Mesendoderm (in vitro differentiated cells): ENCODE measurements at regions not wholly inside any gene's neighbourhood (a gene's known extent, or its start where the extent isn't known, plus 50 kb on each side); places are given as distances from the start of the nearest gene placed in this dataset.
A peak's percentile ranks its signal among the peaks of the same experiment; 100 is the strongest.

Source experiments
- DNase-seq: peaks from one replicate; pipeline ENCODE4 v3.0.0; 2013
- H2AK5ac ChIP-seq: 2 replicates; pipeline ENCODE4 v1.6.1; 2013; ENCODE audit warnings: low read length, inconsistent platforms
- H2BK120ac ChIP-seq: 2 replicates; pipeline ENCODE4 v1.6.1; 2013; ENCODE audit warnings: low read depth, mild to moderate bottlenecking, low read length, moderate library complexity, mixed read lengths
- H2BK15ac ChIP-seq: replicated peaks from 2 replicates; pipeline ENCODE4 v1.6.1; 2013; ENCODE audit warnings: low read depth, mild to moderate bottlenecking, moderate library complexity
- H2BK5ac ChIP-seq: 2 replicates; pipeline ENCODE4 v1.6.1; 2013; ENCODE audit warnings: low read length, inconsistent platforms
- H3K18ac ChIP-seq: 2 replicates; pipeline ENCODE4 v1.6.1; 2013; ENCODE audit warnings: mild to moderate bottlenecking, low read length, mixed read lengths
- H3K23ac ChIP-seq: one replicate; pipeline ENCODE4 v1.6.1; 2013; ENCODE audit warnings: low read length
- H3K27ac ChIP-seq: 2 replicates; pipeline ENCODE4 v1.5.1; 2013; ENCODE audit warnings: low read depth, mild to moderate bottlenecking, inconsistent platforms, low read length, moderate library complexity
- H3K27me3 ChIP-seq: 2 replicates; pipeline ENCODE4 v1.6.1; 2013; ENCODE audit warnings: low read length, control low read depth, mild to moderate bottlenecking, inconsistent platforms; ENCODE audit not compliant: insufficient read depth, poor library complexity
- H3K36me3 ChIP-seq: 2 replicates; pipeline ENCODE4 v1.6.1; 2013; ENCODE audit warnings: low read length, inconsistent platforms; ENCODE audit not compliant: control insufficient read depth, insufficient read depth
- H3K4ac ChIP-seq: one replicate; pipeline ENCODE4 v1.6.1; 2013; ENCODE audit warnings: low read depth, mild to moderate bottlenecking, low read length, moderate library complexity
- H3K4me1 ChIP-seq: 2 replicates; pipeline ENCODE4 v1.6.1; 2013; ENCODE audit warnings: low read depth, low read length, inconsistent platforms; ENCODE audit not compliant: control insufficient read depth
- H3K4me2 ChIP-seq: 2 replicates; pipeline ENCODE4 v1.6.1; 2013; ENCODE audit warnings: low read length
- H3K4me3 ChIP-seq: 2 replicates; pipeline ENCODE4 v1.5.1; 2013; ENCODE audit warnings: mild to moderate bottlenecking, low read length
- H3K56ac ChIP-seq: one replicate; pipeline ENCODE4 v1.6.1; 2013; ENCODE audit warnings: low read length
- H3K79me1 ChIP-seq: 2 replicates; pipeline ENCODE4 v1.6.1; 2013; ENCODE audit warnings: low read length, inconsistent platforms
- H3K79me2 ChIP-seq: 2 replicates; pipeline ENCODE4 v1.6.1; 2013; ENCODE audit warnings: mild to moderate bottlenecking, low read length; ENCODE audit not compliant: control insufficient read depth, insufficient read depth
- H3K9ac ChIP-seq: 2 replicates; pipeline ENCODE4 v1.6.1; 2013; ENCODE audit warnings: low read length, inconsistent platforms
- H4K5ac ChIP-seq: one replicate; pipeline ENCODE4 v1.6.1; 2013; ENCODE audit warnings: low read length
- H4K8ac ChIP-seq: one replicate; pipeline ENCODE4 v1.6.1; 2013; ENCODE audit warnings: low read depth, mild to moderate bottlenecking, control low read depth, low read length, moderate library complexity
- WGBS: extraction: QIAGEN DNeasy Blood & Tissue Kit; methylation state at CpG from one replicate; pipeline ENCODE4 v1.1.7; 2013; ENCODE audit warnings: low lambda C conversion rate, missing lambda C conversion rate; ENCODE audit not compliant: insufficient coverage; ENCODE audit errors: extremely low coverage; 5-methylcytosine and 5-hydroxymethylcytosine counted together

DNA sequence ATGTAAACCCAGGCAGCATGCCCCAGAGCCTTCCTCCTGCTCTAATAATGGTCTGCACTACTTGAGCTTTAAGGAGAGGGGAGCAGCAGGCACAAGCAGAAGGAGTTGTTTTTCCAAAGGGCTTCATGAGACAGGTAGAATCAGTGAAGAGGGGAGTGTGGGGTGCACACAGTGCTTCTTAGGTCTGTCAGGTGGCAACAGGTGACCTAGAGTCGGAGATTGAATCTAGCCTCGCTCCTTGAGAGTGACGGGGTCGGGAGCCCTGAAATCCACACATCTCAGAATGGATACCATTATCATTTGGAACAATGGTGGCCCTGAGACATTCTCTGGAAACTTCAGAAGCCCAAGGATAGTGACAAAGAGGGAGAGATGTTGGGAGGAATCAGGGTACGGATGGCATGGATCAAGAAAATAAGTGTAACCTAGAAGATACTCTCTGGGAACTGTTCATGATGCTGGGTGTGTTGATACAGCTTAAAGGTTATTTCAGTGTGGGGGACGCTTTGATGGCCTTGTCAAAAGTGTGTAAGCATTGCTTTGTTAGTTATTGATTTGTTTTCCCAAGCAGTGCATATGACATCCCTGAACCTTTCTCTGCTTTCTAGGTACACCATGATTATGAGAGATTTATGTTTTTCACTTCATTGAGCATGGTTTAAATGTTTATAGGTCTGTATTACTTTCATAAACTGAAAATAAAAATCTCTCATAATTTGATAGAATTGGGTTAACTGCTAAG is 77.8 kb upstream of the L3MBTL3 start:
- WGBS: no CpG with 5 or more reads among the region's 6 CpGs
- no peaks in the 10 kb centered on the region for H3K79me2 ChIP-seq
- no peak overlapping the region for H3K23ac ChIP-seq

DNA sequence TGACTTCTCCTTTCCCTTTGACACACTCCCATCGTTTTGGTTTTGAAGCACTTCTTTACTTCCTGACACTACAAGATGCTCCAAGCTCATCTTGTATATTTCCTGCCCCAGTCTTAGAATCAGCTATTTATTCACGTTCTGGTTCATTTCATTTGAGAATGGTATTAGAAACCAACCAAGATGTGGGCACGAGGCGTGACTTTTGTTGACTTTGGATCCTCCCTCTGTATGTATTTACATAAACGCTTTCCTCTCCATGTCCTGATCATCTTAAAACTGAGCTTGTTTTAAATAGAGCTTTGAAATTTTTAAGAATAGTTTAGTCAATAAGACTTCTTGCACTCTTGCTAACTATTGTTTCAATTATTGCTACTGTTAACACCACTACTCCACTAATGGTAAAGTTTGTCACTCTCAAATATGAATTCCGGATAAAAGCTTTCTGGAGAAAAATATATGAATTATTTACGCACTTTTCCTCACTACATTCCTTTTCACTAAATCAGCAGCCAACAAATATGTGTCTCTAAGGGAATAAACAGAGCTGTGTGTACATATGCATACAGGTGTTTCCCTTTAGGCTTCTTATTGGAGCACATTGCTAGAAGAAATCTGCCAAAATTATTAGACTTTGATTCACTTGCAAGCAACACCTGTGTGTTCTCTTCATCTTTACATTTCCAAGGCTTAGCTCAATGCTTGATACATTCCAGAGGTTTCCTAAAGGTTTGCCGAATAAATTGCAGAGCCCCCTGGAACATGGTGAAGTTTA is 77.3 kb upstream of the TMEM244 start:
- Histone ChIP-seq H2BK15ac (no peak overlapping the region), H3K4ac (no peak overlapping the region), H3K18ac (no peak overlapping the region), H3K36me3 (no peaks in the 10 kb centered on the region), H3K4me3 (no peak overlapping the region), H4K8ac (no peak overlapping the region), H2BK5ac (no peak overlapping the region), H3K79me2 (no peaks in the 10 kb centered on the region), H4K5ac (no peak overlapping the region), H3K4me2 (no peak overlapping the region), H3K27me3 (no peaks in the 10 kb centered on the region), H3K27ac (no peak overlapping the region), H3K56ac (no peak overlapping the region), H3K79me1 (no peaks in the 10 kb centered on the region), H2BK120ac (no peak overlapping the region), H3K9ac (no peak overlapping the region), H2AK5ac (no peak overlapping the region), H3K4me1 (no peaks in the 10 kb centered on the region), H3K23ac (no peak overlapping the region)
- WGBS: no CpG with 5 or more reads among the region's 8 CpGs
- no peak for DNase-seq

More for the DNA sequence above, 77.8 kb upstream of the L3MBTL3 start:
- Histone ChIP-seq H3K27ac (no peak overlapping the region), H3K36me3 (no peaks in the 10 kb centered on the region), H3K4me2 (no peak overlapping the region), H2BK15ac (no peak overlapping the region), H2BK120ac (no peak overlapping the region), H3K56ac (no peak overlapping the region), H2AK5ac (no peak overlapping the region), H3K4ac (no peak overlapping the region), H4K8ac (no peak overlapping the region), H3K18ac (no peak overlapping the region), H3K9ac (no peak overlapping the region), H3K27me3 (no peaks in the 10 kb centered on the region), H4K5ac (no peak overlapping the region), H3K79me1 (no peaks in the 10 kb centered on the region), H3K4me1 (no peaks in the 10 kb centered on the region), H3K4me3 (no peak overlapping the region), H2BK5ac (no peak overlapping the region)
- no peak for DNase-seq

- WGBS: no CpG with 5 or more reads among the region's 7 CpGs
- H3K4ac ChIP-seq: no peak overlapping the region
- no peak overlapping the region for H2BK5ac ChIP-seq
- H3K36me3 ChIP-seq: no peaks in the 10 kb centered on the region
- no peaks in the 10 kb centered on the region for H3K27me3 ChIP-seq
- no peak overlapping the region for H2BK15ac ChIP-seq
- no peak overlapping the region for H2BK120ac ChIP-seq
- H3K4me2 ChIP-seq: no peak overlapping the region
- no peak overlapping the region for H3K56ac ChIP-seq
- no peak overlapping the region for H4K8ac ChIP-seq
- no peaks in the 10 kb centered on the region for H3K79me1 ChIP-seq
- DNase-seq: peak; percentile 87
- no peak overlapping the region for H3K4me3 ChIP-seq
- H3K23ac ChIP-seq: no peak overlapping the region
- no peaks in the 10 kb centered on the region for H3K79me2 ChIP-seq
- no peak overlapping the region for H4K5ac ChIP-seq
- H3K9ac ChIP-seq: no peak overlapping the region
- H3K18ac ChIP-seq: no peak overlapping the region
- H3K27ac ChIP-seq: no peak overlapping the region
- no peak overlapping the region for H2AK5ac ChIP-seq
- no peaks in the 10 kb centered on the region for H3K4me1 ChIP-seq
Observed at GRCh38 chr6:129936329-129937165, 75.4 kb upstream of the TMEM244 start.

DNA sequence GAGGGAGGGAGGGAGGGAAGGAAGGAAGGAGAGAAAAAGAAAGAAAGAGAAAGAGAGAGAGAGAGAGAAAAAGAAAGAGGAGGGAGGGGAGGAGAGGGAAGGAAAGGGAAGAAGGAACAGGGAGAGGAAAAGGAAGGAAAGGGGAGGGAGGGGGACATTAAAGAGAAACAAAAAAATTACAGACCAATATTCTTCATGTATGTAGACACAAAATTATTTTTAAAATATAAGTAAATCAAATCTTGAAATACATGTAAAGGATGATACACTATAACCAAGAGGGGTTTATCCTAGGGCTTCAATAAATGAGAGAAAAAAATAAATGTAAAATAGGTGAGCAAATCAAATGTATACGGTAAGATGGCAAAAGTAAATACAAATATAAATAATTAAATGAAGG is 71.2 kb upstream of the TMEM244 start:
- no peak overlapping the region for H3K18ac ChIP-seq
- WGBS: no CpG with 5 or more reads among the region's 1 CpG
- H3K4me3 ChIP-seq: no peak overlapping the region
- H2AK5ac ChIP-seq: no peak overlapping the region
- H4K5ac ChIP-seq: no peak overlapping the region
- H3K9ac ChIP-seq: no peak overlapping the region
- H4K8ac ChIP-seq: no peak overlapping the region
- H3K56ac ChIP-seq: no peak overlapping the region
- no peaks in the 10 kb centered on the region for H3K36me3 ChIP-seq
- H3K79me1 ChIP-seq: no peaks in the 10 kb centered on the region
- H2BK120ac ChIP-seq: no peak overlapping the region
- H3K79me2 ChIP-seq: no peaks in the 10 kb centered on the region
- H3K23ac ChIP-seq: no peak overlapping the region
- H3K4ac ChIP-seq: no peak overlapping the region
- DNase-seq: no peak
- H3K27ac ChIP-seq: no peak overlapping the region
- H3K4me1 ChIP-seq: no peaks in the 10 kb centered on the region
- no peaks in the 10 kb centered on the region for H3K27me3 ChIP-seq
- H3K4me2 ChIP-seq: no peak overlapping the region
- H2BK5ac ChIP-seq: no peak overlapping the region
- no peak overlapping the region for H2BK15ac ChIP-seq

GRCh38 chr6:129929433-129929832 is 68.3 kb upstream of the TMEM244 start:
- H2BK5ac ChIP-seq: no peak overlapping the region
- H3K27me3 ChIP-seq: no peaks in the 10 kb centered on the region
- no peak for DNase-seq
- no peak overlapping the region for H3K4me2 ChIP-seq
- no CpG with 5 or more reads among the region's 1 CpG for WGBS
- no peak overlapping the region for H3K56ac ChIP-seq
- H3K36me3 ChIP-seq: no peaks in the 10 kb centered on the region
- no peak overlapping the region for H3K4ac ChIP-seq
- no peak overlapping the region for H3K18ac ChIP-seq
- H3K27ac ChIP-seq: no peak overlapping the region
- H3K79me2 ChIP-seq: no peaks in the 10 kb centered on the region
- H2BK120ac ChIP-seq: no peak overlapping the region
- no peaks in the 10 kb centered on the region for H3K4me1 ChIP-seq
- H3K4me3 ChIP-seq: no peak overlapping the region
- no peaks in the 10 kb centered on the region for H3K79me1 ChIP-seq
- no peak overlapping the region for H4K8ac ChIP-seq
- no peak overlapping the region for H2BK15ac ChIP-seq
- no peak overlapping the region for H2AK5ac ChIP-seq
- H4K5ac ChIP-seq: no peak overlapping the region
- H3K23ac ChIP-seq: no peak overlapping the region
- no peak overlapping the region for H3K9ac ChIP-seq
